Brain microvascular endothelial cell (primary cell): ENCODE measurements at regions not wholly inside any gene's neighbourhood (a gene's known extent, or its start where the extent isn't known, plus 50 kb on each side); places are given as distances from the start of the nearest gene placed in this dataset.

Experiments
- DNase-seq: peaks from one replicate; pipeline ENCODE4 v3.0.0-alpha.2; 2020
- H3K27ac ChIP-seq: fragments of 250-450 bp; sonication (Bioruptor Pico); 2 replicates; pipeline ENCODE4 v1.5.1; 2020; ENCODE audit warnings: mild to moderate bottlenecking, moderate library complexity
- H3K27me3 ChIP-seq: fragments of 250-450 bp; sonication (Bioruptor Pico); replicated peaks from 2 replicates; pipeline ENCODE4 v1.5.1; 2020; ENCODE audit warnings: mild to moderate bottlenecking
- H3K36me3 ChIP-seq: fragments of 250-450 bp; sonication (Bioruptor Pico); replicated peaks from 2 replicates; pipeline ENCODE4 v1.5.1; 2020; ENCODE audit warnings: mild to moderate bottlenecking
- H3K4me3 ChIP-seq: 2 replicates; pipeline ENCODE4 v1.5.1; 2011; ENCODE audit warnings: low read depth, mild to moderate bottlenecking, control low read depth, low read length, moderate library complexity
- CTCF ChIP-seq: IDR thresholded peaks from 2 replicates; pipeline ENCODE4 v1.5.1; 2011; ENCODE audit warnings: low read depth, mild to moderate bottlenecking, moderate library complexity, low read length, control low read depth, inconsistent platforms; ENCODE audit errors: missing control alignments
- in situ Hi-C: cut with HindIII; loops from 2 replicates; pipeline ENCODE4 v1.10.0; 2017; ENCODE audit warnings: low sequenced_read_pairs, low pct_ligation_motif_present

GRCh38 chr2:603869-604268 lies 73.3 kb downstream of the TMEM18 start:
- TF ChIP-seq CTCF, result no peak
- Histone ChIP-seq H3K36me3 (no peaks in the 10 kb centered on the region), H3K4me3 (no peak overlapping the region), H3K27ac (no peak overlapping the region), H3K27me3 (no peaks in the 10 kb centered on the region)
- DNase-seq, result no peak
- in situ Hi-C loops, result no loop called here

GRCh38 chr2:603427-603826 lies 73.8 kb downstream of the TMEM18 start:
- DNase-seq, result no peak
- in situ Hi-C loops, result no loop called here
- H3K4me3 ChIP-seq, result no peak overlapping the region

GRCh38 chr2:602571-603359 lies 74.4 kb downstream of the TMEM18 start:
- no peaks in the 10 kb centered on the region for H3K36me3 ChIP-seq
- no peaks in the 10 kb centered on the region for H3K27me3 ChIP-seq
- no peak for DNase-seq
- no peak for TF ChIP-seq CTCF
- H3K4me3 ChIP-seq, result no peak overlapping the region
- in situ Hi-C loops, result no loop called here
- H3K27ac ChIP-seq, result no peak overlapping the region

More at GRCh38 chr2:603427-603826, 73.8 kb downstream of the TMEM18 start:
- no peak for TF ChIP-seq CTCF
- H3K27ac ChIP-seq, result no peak overlapping the region
- no peaks in the 10 kb centered on the region for H3K36me3 ChIP-seq
- H3K27me3 ChIP-seq, result no peaks in the 10 kb centered on the region

GRCh38 chr2:601806-602455 lies 75.3 kb downstream of the TMEM18 start:
- H3K36me3 ChIP-seq, result no peaks in the 10 kb centered on the region
- no peak overlapping the region for H3K27ac ChIP-seq
- no peaks in the 10 kb centered on the region for H3K27me3 ChIP-seq
- in situ Hi-C loops, result no loop called here
- DNase-seq, result no peak
- TF ChIP-seq CTCF, result no peak
- no peak overlapping the region for H3K4me3 ChIP-seq

- in situ Hi-C loops, result no loop called here
- H3K4me3 ChIP-seq, result no peak overlapping the region
Observed at GRCh38 chr2:601387-601698, 75.9 kb downstream of the TMEM18 start.

More at GRCh38 chr2:601387-601698, 75.9 kb downstream of the TMEM18 start:
- no peak for TF ChIP-seq CTCF
- no peak for DNase-seq
- Histone ChIP-seq H3K27ac (no peak overlapping the region), H3K27me3 (no peaks in the 10 kb centered on the region), H3K36me3 (no peaks in the 10 kb centered on the region)
